GM15510 (cell line): ENCODE measurements at regions not wholly inside any gene's neighbourhood (a gene's known extent, or its start where the extent isn't known, plus 50 kb on each side); places are given as distances from the start of the nearest gene placed in this dataset.

Experiments used
- POLR2A ChIP-seq: IDR thresholded peaks from 3 replicates; pipeline ENCODE4 v1.6.1; 2011; ENCODE audit warnings: borderline replicate concordance; ENCODE audit not compliant: insufficient read length; ENCODE audit errors: extremely low read depth

- TF ChIP-seq POLR2A: no peak
Observed at GRCh38 chr1:54479841-54480524, 68.0 kb upstream of the ACOT11 start.

GRCh38 chr1:54479251-54479650 is 68.8 kb upstream of the ACOT11 start:
- TF ChIP-seq POLR2A: no peak

GRCh38 chr1:54477153-54477561 is 70.9 kb upstream of the ACOT11 start:
- no peak for TF ChIP-seq POLR2A

GRCh38 chr1:54476530-54477109 is 70.4 kb upstream of the SSBP3 start:
- no peak for TF ChIP-seq POLR2A

- TF ChIP-seq POLR2A: no peak
Observed at GRCh38 chr1:54475946-54476516, 69.8 kb upstream of the SSBP3 start.

- no peak for TF ChIP-seq POLR2A
Observed at GRCh38 chr1:54475357-54475881, 69.2 kb upstream of the SSBP3 start.

- TF ChIP-seq POLR2A: no peak
Observed at GRCh38 chr1:54474310-54475251, 68.4 kb upstream of the SSBP3 start.

GRCh38 chr1:54471588-54471987 is 65.4 kb upstream of the SSBP3 start:
- TF ChIP-seq POLR2A: no peak

GRCh38 chr1:54465351-54465811 is 59.2 kb upstream of the SSBP3 start:
- no peak for TF ChIP-seq POLR2A

- TF ChIP-seq POLR2A: no peak
Observed at GRCh38 chr1:54464477-54465146, 58.4 kb upstream of the SSBP3 start.

- no peak for TF ChIP-seq POLR2A
Observed at GRCh38 chr1:54464031-54464476, 57.9 kb upstream of the SSBP3 start.

GRCh38 chr1:54463259-54464030 is 57.3 kb upstream of the SSBP3 start:
- TF ChIP-seq POLR2A: no peak

GRCh38 chr1:54462597-54463258 is 56.5 kb upstream of the SSBP3 start:
- no peak for TF ChIP-seq POLR2A
